CD4-positive, alpha-beta T cell (primary cell): ENCODE measurements at regions not wholly inside any gene's neighbourhood (a gene's known extent, or its start where the extent isn't known, plus 50 kb on each side); places are given as distances from the start of the nearest gene placed in this dataset.

Experiments used
- ATAC-seq: fragments of 200-7000 bp; cut with Tn5 transposase; one replicate; pipeline ENCODE4 v1.10.0; 2022; ENCODE audit warnings: mild to moderate bottlenecking; ENCODE audit not compliant: poor library complexity
- CTCF ChIA-PET: fragments of 350-600 bp; sonication (Branson Sonifier 250); formaldehyde crosslinking; loops from one replicate; lab custom pipeline; 2021; ENCODE audit warnings: antibody characterized with exemption, inconsistent platforms; lab: Charles Lee
- POLR2A ChIA-PET: fragments of 350-600 bp; sonication (Branson Sonifier 250); formaldehyde crosslinking; loops from one replicate; lab custom pipeline; 2021; ENCODE audit warnings: antibody characterized with exemption, inconsistent platforms; lab: Charles Lee
- DNase-seq, 14 experiments: peaks; one replicate each; pipeline ENCODE4 v3.0.0-alpha.2; 2013 to 2020; ENCODE audit warnings: mixed read lengths in 2 of 14
- H3K27ac ChIP-seq, 2 donors: one replicate each; pipeline versions ENCODE4 v1.5.1 to v1.7.0; 2013; ENCODE audit warnings: low read length in 2 of 2, low read depth in 1 of 2, mild to moderate bottlenecking in 1 of 2
- H3K27me3 ChIP-seq, 2 experiments: 1 replicate in 1 of 2; 2 replicates in 1 of 2; pipeline versions ENCODE4 v1.6.1 to v1.7.0; 2013; ENCODE audit warnings: low read length in 2 of 2, control low read depth in 1 of 2, mild to moderate bottlenecking in 1 of 2, moderate library complexity in 1 of 2; ENCODE audit not compliant: insufficient read depth in 2 of 2, control insufficient read depth in 1 of 2
- H3K36me3 ChIP-seq: one replicate; pipeline ENCODE4 v1.6.1; 2013; ENCODE audit warnings: low read length, control low read depth; ENCODE audit not compliant: insufficient read depth
- H3K4me1 ChIP-seq: one replicate; pipeline ENCODE4 v1.6.1; 2013; ENCODE audit warnings: low read length, control low read depth; ENCODE audit not compliant: insufficient read depth
- H3K4me3 ChIP-seq: one replicate; pipeline ENCODE4 v1.5.1; 2013; ENCODE audit warnings: mild to moderate bottlenecking, low read length, moderate library complexity
- H3K9me3 ChIP-seq, 2 experiments: 1 replicate in 1 of 2; 2 replicates in 1 of 2; pipeline versions ENCODE4 v1.6.1 to v1.7.0; 2013; ENCODE audit warnings: low read length in 2 of 2, mild to moderate bottlenecking in 2 of 2, control low read depth in 1 of 2, moderate library complexity in 1 of 2; ENCODE audit not compliant: control insufficient read depth in 1 of 2, insufficient read depth in 1 of 2
- H3K27ac Mint-ChIP-seq: one replicate; pipeline ENCODE4 v1.8.0; 2020; ENCODE audit warnings: mixed read lengths
- H3K27me3 Mint-ChIP-seq: one replicate; pipeline ENCODE4 v1.8.0; 2021; ENCODE audit warnings: mixed read lengths
- H3K36me3 Mint-ChIP-seq: one replicate; pipeline ENCODE4 v1.8.0; 2021; ENCODE audit warnings: low read depth, mixed read lengths
- H3K4me1 Mint-ChIP-seq: one replicate; pipeline ENCODE4 v1.8.0; 2021; ENCODE audit warnings: low read depth, mixed read lengths
- H3K4me3 Mint-ChIP-seq: one replicate; pipeline ENCODE4 v1.8.0; 2020; ENCODE audit warnings: mild to moderate bottlenecking, mixed read lengths
- H3K9me3 Mint-ChIP-seq: one replicate; pipeline ENCODE4 v1.8.0; 2020; ENCODE audit warnings: mixed read lengths
- intact Hi-C, 2 experiments: fragments of 100-400 bp; cut with DNase I in 1 of 2; cut with micrococcal nuclease in 1 of 2; formaldehyde crosslinking; loops; one replicate each; pipeline versions ENCODE4 v1.15.1 to v1.9.0; 2023 to 2025; cut with DNase I, micrococcal nuclease
- TF ChIP-seq, protein P1 (sequence below): fragments of 200-600 bp; IDR thresholded peaks from one replicate; pipeline ENCODE4 v1.8.0; 2022; ENCODE audit warnings: antibody characterized with exemption, mild to moderate bottlenecking

DNA sequence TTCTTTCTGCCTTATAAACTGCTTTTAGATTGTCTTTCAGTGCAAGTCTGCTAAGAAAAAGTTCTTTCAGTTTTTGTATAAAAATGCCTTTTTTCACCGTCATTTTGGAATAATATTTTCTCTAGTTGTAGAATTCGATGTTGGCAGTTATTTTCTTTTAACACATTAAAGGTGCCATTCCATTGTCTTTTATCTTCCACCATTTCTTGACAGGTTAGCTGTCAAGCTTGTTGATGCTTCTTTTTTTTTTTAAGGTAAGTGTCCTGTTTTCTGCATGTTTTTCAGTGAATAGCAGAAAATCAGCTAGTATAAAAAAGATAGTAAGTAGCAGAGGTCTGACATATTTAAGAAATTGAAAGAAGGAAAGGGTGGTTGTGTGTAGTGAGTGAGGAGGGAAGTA, 118.5 kb upstream of the NPFFR2 start:
- no peak for ATAC-seq
- H3K27me3 Mint-ChIP-seq: no peaks in the 10 kb centered on the region
- Histone ChIP-seq H3K9me3 (no peaks in the 10 kb centered on the region), H3K36me3 (no peaks in the 10 kb centered on the region), H3K4me3 (no peak overlapping the region), H3K4me1 (no peaks in the 10 kb centered on the region), H3K27me3 (no peaks in the 10 kb centered on the region), H3K27ac (no peak overlapping the region)
- H3K27ac Mint-ChIP-seq: no peak overlapping the region
- ChIA-PET POLR2A (no interaction called here), CTCF (no interaction called here)
- peaks cover 2% of the 10 kb centered on the region for H3K9me3 Mint-ChIP-seq
- intact Hi-C loops: no loop called here
- TF ChIP-seq, protein P1, sequence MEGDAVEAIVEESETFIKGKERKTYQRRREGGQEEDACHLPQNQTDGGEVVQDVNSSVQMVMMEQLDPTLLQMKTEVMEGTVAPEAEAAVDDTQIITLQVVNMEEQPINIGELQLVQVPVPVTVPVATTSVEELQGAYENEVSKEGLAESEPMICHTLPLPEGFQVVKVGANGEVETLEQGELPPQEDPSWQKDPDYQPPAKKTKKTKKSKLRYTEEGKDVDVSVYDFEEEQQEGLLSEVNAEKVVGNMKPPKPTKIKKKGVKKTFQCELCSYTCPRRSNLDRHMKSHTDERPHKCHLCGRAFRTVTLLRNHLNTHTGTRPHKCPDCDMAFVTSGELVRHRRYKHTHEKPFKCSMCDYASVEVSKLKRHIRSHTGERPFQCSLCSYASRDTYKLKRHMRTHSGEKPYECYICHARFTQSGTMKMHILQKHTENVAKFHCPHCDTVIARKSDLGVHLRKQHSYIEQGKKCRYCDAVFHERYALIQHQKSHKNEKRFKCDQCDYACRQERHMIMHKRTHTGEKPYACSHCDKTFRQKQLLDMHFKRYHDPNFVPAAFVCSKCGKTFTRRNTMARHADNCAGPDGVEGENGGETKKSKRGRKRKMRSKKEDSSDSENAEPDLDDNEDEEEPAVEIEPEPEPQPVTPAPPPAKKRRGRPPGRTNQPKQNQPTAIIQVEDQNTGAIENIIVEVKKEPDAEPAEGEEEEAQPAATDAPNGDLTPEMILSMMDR: no peak
- H3K4me3 Mint-ChIP-seq: no peak overlapping the region
- no peak for DNase-seq
- no peaks in the 10 kb centered on the region for H3K36me3 Mint-ChIP-seq
- H3K4me1 Mint-ChIP-seq: no peaks in the 10 kb centered on the region

DNA sequence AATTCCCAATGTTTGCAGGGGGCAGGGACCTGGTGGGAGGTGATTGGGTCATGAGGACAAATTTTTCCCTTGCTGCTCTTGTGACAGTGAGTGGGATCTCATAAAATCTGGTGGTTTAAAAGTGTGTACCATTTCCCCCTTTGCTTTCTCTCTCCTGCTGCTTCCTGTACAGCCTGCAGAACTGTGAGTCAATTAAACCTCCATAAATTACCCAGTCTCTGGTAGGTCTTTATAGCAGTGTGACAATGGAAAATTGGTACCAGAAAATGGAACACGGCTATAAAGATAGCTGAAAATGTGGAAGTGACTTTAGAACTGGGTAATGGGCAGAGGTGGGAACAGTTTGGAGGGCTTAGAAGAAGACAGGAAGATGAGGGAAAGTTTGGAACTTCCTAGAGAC, 108.7 kb upstream of the NPFFR2 start:
- Mint-ChIP-seq H3K27me3 (no peaks in the 10 kb centered on the region), H3K4me1 (no peaks in the 10 kb centered on the region), H3K9me3 (no peaks in the 10 kb centered on the region), H3K27ac (no peak overlapping the region), H3K36me3 (no peaks in the 10 kb centered on the region), H3K4me3 (no peak overlapping the region)
- Histone ChIP-seq H3K4me3 (no peak overlapping the region), H3K9me3 (peaks cover 0 to 4% of the 10 kb centered on the region in 2 experiments), H3K27me3 (no peaks in the 10 kb centered on the region), H3K4me1 (no peaks in the 10 kb centered on the region), H3K36me3 (no peaks in the 10 kb centered on the region), H3K27ac (no peak overlapping the region)
- TF ChIP-seq, protein P1: no peak
- ATAC-seq: no peak
- ChIA-PET CTCF (no interaction called here), POLR2A (no interaction called here)
- no peak for DNase-seq
- intact Hi-C loops: no loop called here

DNA sequence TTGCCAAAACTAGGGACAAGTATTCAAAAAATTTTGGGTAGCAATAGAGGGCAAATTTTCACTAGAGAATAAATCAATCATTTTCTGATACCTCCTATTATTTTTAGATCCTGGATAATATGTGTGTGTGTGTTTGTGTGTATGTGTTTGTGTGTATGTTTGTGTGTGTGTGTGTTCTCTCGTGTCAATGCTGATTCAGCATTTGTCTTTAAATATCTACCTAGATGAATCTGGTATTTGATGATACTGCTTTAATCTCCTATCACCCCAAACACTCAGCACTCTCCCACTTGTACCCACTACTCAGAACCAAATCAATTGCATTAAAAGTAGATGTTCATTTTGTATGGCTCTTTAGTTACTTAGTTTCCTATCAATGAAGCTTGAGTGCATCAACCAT, 101.3 kb upstream of the NPFFR2 start:
- Mint-ChIP-seq H3K27me3 (no peaks in the 10 kb centered on the region), H3K4me3 (no peak overlapping the region), H3K9me3 (no peaks in the 10 kb centered on the region), H3K4me1 (no peaks in the 10 kb centered on the region), H3K36me3 (no peaks in the 10 kb centered on the region), H3K27ac (no peak overlapping the region)
- DNase-seq: no peak
- Histone ChIP-seq H3K27ac (no peak overlapping the region), H3K4me1 (no peaks in the 10 kb centered on the region), H3K36me3 (no peaks in the 10 kb centered on the region), H3K9me3 (peaks cover 0 to 5% of the 10 kb centered on the region in 2 experiments), H3K27me3 (no peaks in the 10 kb centered on the region), H3K4me3 (no peak overlapping the region)
- ATAC-seq: no peak
- ChIA-PET POLR2A (no interaction called here), CTCF (no interaction called here)
- intact Hi-C loops: no loop called here
- TF ChIP-seq, protein P1: no peak
